Loucy (cell line): ENCODE measurements at regions not wholly inside any gene's neighbourhood (a gene's known extent, or its start where the extent isn't known, plus 50 kb on each side); places are given as distances from the start of the nearest gene placed in this dataset.

ENCODE experiments used
- EZH2phosphoT487 ChIP-seq: fragments of 200-600 bp; IDR thresholded peaks from 2 replicates; pipeline ENCODE4 v1.6.1; 2018; ENCODE audit warnings: antibody characterized with exemption, mild to moderate bottlenecking, moderate library complexity, borderline replicate concordance
- TF ChIP-seq, protein P1 (sequence below): fragments of 200-600 bp; sonication (generic); conservative IDR thresholded peaks from 2 replicates; pipeline ENCODE4 v1.5.1; 2014; ENCODE audit warnings: mild to moderate bottlenecking, antibody characterized with exemption, low read length

DNA sequence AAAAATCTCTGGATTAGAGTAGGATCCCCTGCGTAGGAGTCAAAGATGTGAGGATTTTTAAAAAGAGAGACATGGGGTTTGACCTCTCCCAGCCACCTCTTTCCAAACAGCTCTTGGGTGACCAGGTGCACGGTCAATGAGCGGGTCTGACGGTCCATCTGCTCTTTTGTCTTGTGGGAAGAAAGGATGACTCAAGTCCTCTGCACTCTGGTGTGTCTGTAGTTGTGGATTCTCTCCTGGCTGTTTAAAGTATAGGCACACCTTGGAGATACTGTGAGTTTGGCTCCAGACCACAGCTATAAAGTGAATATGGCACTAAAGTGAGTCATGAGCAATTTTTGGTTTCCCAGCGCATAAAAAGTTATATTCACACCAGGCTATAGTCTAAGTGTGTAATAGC, 209.8 kb downstream of the BMP7 start:
- TF ChIP-seq, protein P1, sequence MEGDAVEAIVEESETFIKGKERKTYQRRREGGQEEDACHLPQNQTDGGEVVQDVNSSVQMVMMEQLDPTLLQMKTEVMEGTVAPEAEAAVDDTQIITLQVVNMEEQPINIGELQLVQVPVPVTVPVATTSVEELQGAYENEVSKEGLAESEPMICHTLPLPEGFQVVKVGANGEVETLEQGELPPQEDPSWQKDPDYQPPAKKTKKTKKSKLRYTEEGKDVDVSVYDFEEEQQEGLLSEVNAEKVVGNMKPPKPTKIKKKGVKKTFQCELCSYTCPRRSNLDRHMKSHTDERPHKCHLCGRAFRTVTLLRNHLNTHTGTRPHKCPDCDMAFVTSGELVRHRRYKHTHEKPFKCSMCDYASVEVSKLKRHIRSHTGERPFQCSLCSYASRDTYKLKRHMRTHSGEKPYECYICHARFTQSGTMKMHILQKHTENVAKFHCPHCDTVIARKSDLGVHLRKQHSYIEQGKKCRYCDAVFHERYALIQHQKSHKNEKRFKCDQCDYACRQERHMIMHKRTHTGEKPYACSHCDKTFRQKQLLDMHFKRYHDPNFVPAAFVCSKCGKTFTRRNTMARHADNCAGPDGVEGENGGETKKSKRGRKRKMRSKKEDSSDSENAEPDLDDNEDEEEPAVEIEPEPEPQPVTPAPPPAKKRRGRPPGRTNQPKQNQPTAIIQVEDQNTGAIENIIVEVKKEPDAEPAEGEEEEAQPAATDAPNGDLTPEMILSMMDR = no peak
- no peak for TF ChIP-seq EZH2phosphoT487
